HCT116 (cell line): ENCODE measurements at regions not wholly inside any gene's neighbourhood (a gene's known extent, or its start where the extent isn't known, plus 50 kb on each side); places are given as distances from the start of the nearest gene placed in this dataset.

Experiments
- ATAC-seq: fragments of 200-7000 bp; cut with Tn5 transposase; 2 replicates; pipeline ENCODE4 v1.9.1; 2020; ENCODE audit warnings: mild to moderate bottlenecking, moderate library complexity
- BruUV-seq: library from RNA; stranded (reverse); fragments of 400-500 nt; replicated peaks from 2 replicates; lab custom pipeline; 2021; lab: Mats Ljungman, UMichigan
- CTCF ChIA-PET: fragments of 300-600 bp; sonication (Branson Sonifier 250); formaldehyde crosslinking; loops from one replicate; lab custom pipeline; 2021; ENCODE audit warnings: antibody characterized with exemption; lab: Charles Lee
- POLR2A ChIA-PET: fragments of 300-600, 350-600 bp; sonication (Branson Sonifier 250); formaldehyde crosslinking; loops from one replicate; lab custom pipeline; 2021; ENCODE audit warnings: antibody characterized with exemption; lab: Charles Lee
- RAD21 ChIA-PET, 2 experiments: fragments of 300-600 bp; sonication (Branson Sonifier 250); formaldehyde crosslinking; loops; one replicate each; lab custom pipeline; 2023; ENCODE audit warnings: low total read pairs in 2 of 2; ENCODE audit not compliant: uncharacterized antibody in 2 of 2, unreplicated experiment in 2 of 2, low non-redundant PET in 1 of 2; lab: Charles Lee
- DNase-seq: peaks from one replicate; pipeline ENCODE4 v3.0.0-alpha.2; 2010; ENCODE audit warnings: low read depth, low spot score
- H2AFZ ChIP-seq: fragments of 200-600 bp; shearing (Covaris generic), sonication (generic); 2 replicates; pipeline ENCODE4 v1.6.1; 2017; ENCODE audit warnings: low read depth, mixed run types, mixed read lengths, antibody characterized with exemption, low read length; ENCODE audit not compliant: poor library complexity, severe bottlenecking
- H3K27ac ChIP-seq: 2 replicates; pipeline ENCODE4 v1.5.1; 2012; ENCODE audit warnings: low read depth, low read length
- H3K27me3 ChIP-seq: fragments of 200-600 bp; sonication (generic); 2 replicates; pipeline ENCODE4 v1.6.1; 2016; ENCODE audit warnings: mixed run types, low read length, mixed read lengths; ENCODE audit not compliant: insufficient read depth
- H3K36me3 ChIP-seq, 2 experiments: fragments of 200-500 bp in 1 of 2; fragments of 200-600 bp in 1 of 2; sonication (Bioruptor generic) in 1 of 2; sonication (generic) in 1 of 2; 2 replicates each; pipeline versions ENCODE4 v1.5.1 to v1.6.1; 2014 to 2016; ENCODE audit warnings: low read length in 2 of 2, inconsistent platforms in 1 of 2, mixed read lengths in 1 of 2, mixed run types in 1 of 2; ENCODE audit not compliant: insufficient read depth in 2 of 2, control insufficient read depth in 1 of 2
- H3K4me1 ChIP-seq, 2 experiments: fragments of 200-600 bp in 1 of 2; sonication (generic) in 1 of 2; 2 replicates each; pipeline versions ENCODE4 v1.5.1 to v1.6.1; 2012 to 2017; ENCODE audit warnings: low read length in 2 of 2, inconsistent platforms in 1 of 2, mild to moderate bottlenecking in 1 of 2, mixed read lengths in 1 of 2, mixed run types in 1 of 2, moderate library complexity in 1 of 2; ENCODE audit not compliant: insufficient read depth in 2 of 2, control insufficient read depth in 1 of 2
- H3K4me2 ChIP-seq: fragments of 200-600 bp; sonication (generic); 2 replicates; pipeline ENCODE4 v1.6.1; 2017; ENCODE audit warnings: mixed run types, low read length, mixed read lengths
- H3K4me3 ChIP-seq, 2 experiments: fragments of 200-600 bp in 1 of 2; sonication (generic) in 1 of 2; replicated peaks in 1 of 2; 2 replicates each; pipeline ENCODE4 v1.5.1; 2011 to 2016; ENCODE audit warnings: low read length in 2 of 2, control low read depth in 1 of 2, low read depth in 1 of 2, mild to moderate bottlenecking in 1 of 2, mixed read lengths in 1 of 2, mixed run types in 1 of 2
- H3K79me2 ChIP-seq: fragments of 200-600 bp; sonication (generic); 2 replicates; pipeline ENCODE4 v1.6.1; 2017; ENCODE audit warnings: mild to moderate bottlenecking, mixed run types, low read length, moderate library complexity, mixed read lengths; ENCODE audit not compliant: insufficient read depth
- H3K9ac ChIP-seq: fragments of 200-600 bp; sonication (generic); 2 replicates; pipeline ENCODE4 v1.6.1; 2016; ENCODE audit warnings: low read length, mixed read lengths
- H3K9me2 ChIP-seq: fragments of 200-600 bp; sonication (generic), shearing (Covaris generic); 2 replicates; pipeline ENCODE4 v1.6.1; 2017; ENCODE audit warnings: mixed run types, mild to moderate bottlenecking, moderate library complexity; ENCODE audit not compliant: insufficient read depth
- H3K9me3 ChIP-seq, 2 experiments: fragments of 200-500 bp in 1 of 2; fragments of 200-600 bp in 1 of 2; sonication (Bioruptor generic) in 1 of 2; sonication (generic) in 1 of 2; 2 replicates each; pipeline ENCODE4 v1.6.1; 2014 to 2017; ENCODE audit warnings: low read length in 2 of 2, mixed read lengths in 2 of 2, inconsistent platforms in 1 of 2, low read depth in 1 of 2, mild to moderate bottlenecking in 1 of 2, mixed run types in 1 of 2, moderate library complexity in 1 of 2; ENCODE audit not compliant: control insufficient read depth in 1 of 2, insufficient read depth in 1 of 2
- H4K20me1 ChIP-seq: fragments of 200-600 bp; sonication (generic), shearing (Covaris generic); 2 replicates; pipeline ENCODE4 v1.6.1; 2017; ENCODE audit warnings: mixed run types, mild to moderate bottlenecking, moderate library complexity; ENCODE audit not compliant: insufficient read depth
- ATF3 ChIP-seq: IDR thresholded peaks from 2 replicates; pipeline ENCODE4 v1.6.1; 2012
- CBX3 ChIP-seq: IDR thresholded peaks from 2 replicates; pipeline ENCODE4 v1.6.1; 2012; ENCODE audit warnings: low read depth
- FOSL1 ChIP-seq: IDR thresholded peaks from 2 replicates; pipeline ENCODE4 v1.6.1; 2012; ENCODE audit warnings: low read depth
- MAX ChIP-seq: IDR thresholded peaks from 2 replicates; pipeline ENCODE4 v1.6.1; 2012
- RAD21 ChIP-seq: IDR thresholded peaks from 2 replicates; pipeline ENCODE4 v1.6.1; 2012; ENCODE audit warnings: low read depth, mild to moderate bottlenecking
- SIN3A ChIP-seq: IDR thresholded peaks from 2 replicates; pipeline ENCODE4 v1.6.1; 2012; ENCODE audit warnings: low read depth
- SRF ChIP-seq: IDR thresholded peaks from 2 replicates; pipeline ENCODE4 v1.6.1; 2012; ENCODE audit warnings: low read depth
- ZFX ChIP-seq: fragments of 450-650 bp; IDR thresholded peaks from 2 replicates; pipeline ENCODE4 v1.6.1; 2017
- ZNF274 ChIP-seq: fragments of 200-500 bp; sonication (Bioruptor generic); IDR thresholded peaks from 2 replicates; pipeline ENCODE4 v1.6.1; 2014; ENCODE audit warnings: mild to moderate bottlenecking, low read depth, low read length, inconsistent platforms
- intact Hi-C: fragments of 100-400 bp; cut with micrococcal nuclease; formaldehyde crosslinking; loops from 2 replicates; pipeline ENCODE4 v1.10.0; 2022
- TF ChIP-seq, protein P1 (sequence below): IDR thresholded peaks from 2 replicates; pipeline ENCODE4 v1.6.1; 2012; ENCODE audit warnings: low read depth

- Histone ChIP-seq H3K27ac (no peak overlapping the region), H3K9me2 (no peaks in the 10 kb centered on the region), H3K4me2 (no peak overlapping the region), H3K9me3 (peaks cover 5 to 7% of the 10 kb centered on the region in 2 experiments; a peak in 1 of 4 replicates), H3K4me1 (no peaks in the 10 kb centered on the region; a peak in 1 of 4 replicates), H4K20me1 (no peaks in the 10 kb centered on the region), H2AFZ (no peak overlapping the region), H3K27me3 (no peaks in the 10 kb centered on the region), H3K9ac (no peak overlapping the region), H3K4me3 (no peak overlapping the region), H3K36me3 (no peaks in the 10 kb centered on the region), H3K79me2 (no peaks in the 10 kb centered on the region)
- RAD21 ChIA-PET = no interaction called here
- BruUV-seq = no TSS peak
- intact Hi-C loops = no loop called here
- no peak for ATAC-seq
- DNase-seq = no peak
- POLR2A ChIA-PET = no interaction called here
- CTCF ChIA-PET = no interaction called here
- TF ChIP-seq, protein P1, sequence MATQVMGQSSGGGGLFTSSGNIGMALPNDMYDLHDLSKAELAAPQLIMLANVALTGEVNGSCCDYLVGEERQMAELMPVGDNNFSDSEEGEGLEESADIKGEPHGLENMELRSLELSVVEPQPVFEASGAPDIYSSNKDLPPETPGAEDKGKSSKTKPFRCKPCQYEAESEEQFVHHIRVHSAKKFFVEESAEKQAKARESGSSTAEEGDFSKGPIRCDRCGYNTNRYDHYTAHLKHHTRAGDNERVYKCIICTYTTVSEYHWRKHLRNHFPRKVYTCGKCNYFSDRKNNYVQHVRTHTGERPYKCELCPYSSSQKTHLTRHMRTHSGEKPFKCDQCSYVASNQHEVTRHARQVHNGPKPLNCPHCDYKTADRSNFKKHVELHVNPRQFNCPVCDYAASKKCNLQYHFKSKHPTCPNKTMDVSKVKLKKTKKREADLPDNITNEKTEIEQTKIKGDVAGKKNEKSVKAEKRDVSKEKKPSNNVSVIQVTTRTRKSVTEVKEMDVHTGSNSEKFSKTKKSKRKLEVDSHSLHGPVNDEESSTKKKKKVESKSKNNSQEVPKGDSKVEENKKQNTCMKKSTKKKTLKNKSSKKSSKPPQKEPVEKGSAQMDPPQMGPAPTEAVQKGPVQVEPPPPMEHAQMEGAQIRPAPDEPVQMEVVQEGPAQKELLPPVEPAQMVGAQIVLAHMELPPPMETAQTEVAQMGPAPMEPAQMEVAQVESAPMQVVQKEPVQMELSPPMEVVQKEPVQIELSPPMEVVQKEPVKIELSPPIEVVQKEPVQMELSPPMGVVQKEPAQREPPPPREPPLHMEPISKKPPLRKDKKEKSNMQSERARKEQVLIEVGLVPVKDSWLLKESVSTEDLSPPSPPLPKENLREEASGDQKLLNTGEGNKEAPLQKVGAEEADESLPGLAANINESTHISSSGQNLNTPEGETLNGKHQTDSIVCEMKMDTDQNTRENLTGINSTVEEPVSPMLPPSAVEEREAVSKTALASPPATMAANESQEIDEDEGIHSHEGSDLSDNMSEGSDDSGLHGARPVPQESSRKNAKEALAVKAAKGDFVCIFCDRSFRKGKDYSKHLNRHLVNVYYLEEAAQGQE = no peak
- TF ChIP-seq ZFX = no peak
- no peak for TF ChIP-seq CBX3
- no peak for TF ChIP-seq ATF3
- TF ChIP-seq ZNF274 = no peak
- TF ChIP-seq MAX = no peak
- TF ChIP-seq SRF = no peak
- no peak for TF ChIP-seq RAD21
- no peak for TF ChIP-seq SIN3A
- TF ChIP-seq FOSL1 = no peak
These were observed 330.0 kb downstream of the DRD1 start for GRCh38 chr5:175113947-175114346.
